NT2/D1 (cell line): ENCODE measurements at regions not wholly inside any gene's neighbourhood (a gene's known extent, or its start where the extent isn't known, plus 50 kb on each side); places are given as distances from the start of the nearest gene placed in this dataset.

Experiments
- YY1 ChIP-seq: IDR thresholded peaks from 2 replicates; pipeline ENCODE4 v1.6.1; 2011; ENCODE audit not compliant: insufficient read length, insufficient read depth
- ZNF274 ChIP-seq: IDR thresholded peaks from 2 replicates; pipeline ENCODE4 v1.6.1; 2011; ENCODE audit warnings: mild to moderate bottlenecking, low read depth, low read length

DNA sequence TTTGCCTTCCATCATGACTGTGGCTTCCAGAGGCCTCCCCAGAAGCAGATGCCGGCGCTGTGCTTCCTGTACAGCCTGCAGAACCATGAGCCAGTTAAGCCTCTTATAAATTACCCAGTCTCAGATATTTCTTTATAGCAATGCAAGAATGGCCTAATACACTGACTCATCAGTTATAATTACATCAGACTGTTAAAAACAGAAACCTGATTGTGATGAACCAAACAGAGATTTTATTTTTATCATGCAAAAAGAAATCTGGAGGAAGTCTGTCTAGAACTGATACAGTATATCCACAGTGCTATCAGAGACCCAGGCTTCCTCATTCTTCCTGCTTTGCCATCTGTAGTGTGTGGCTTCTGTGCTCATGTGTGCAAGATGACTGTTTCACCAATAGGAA lies 93.4 kb upstream of the MEX3C start:
- TF ChIP-seq YY1, result no peak
- no peak for TF ChIP-seq ZNF274
